H1 (cell line): ENCODE measurements at regions not wholly inside any gene's neighbourhood (a gene's known extent, or its start where the extent isn't known, plus 50 kb on each side); places are given as distances from the start of the nearest gene placed in this dataset.

ENCODE experiments used
- CTCF ChIA-PET: fragments of 300-600 bp; sonication (Branson Sonifier 250); formaldehyde crosslinking; loops from one replicate; lab custom pipeline; 2021; ENCODE audit not compliant: partially characterized antibody; lab: Charles Lee
- POLR2A ChIA-PET: fragments of 300-600 bp; sonication (Branson Sonifier 250); formaldehyde crosslinking; loops from one replicate; lab custom pipeline; 2021; ENCODE audit warnings: inconsistent platforms; ENCODE audit not compliant: partially characterized antibody; lab: Charles Lee
- DNase-seq, 2 experiments: peaks; one replicate each; pipeline versions ENCODE4 v3.0.0 to v3.0.0-alpha.2; 2010 to 2022; ENCODE audit warnings: low spot score in 2 of 2, low read depth in 1 of 2, mixed read lengths in 1 of 2
- FAIRE-seq: peaks from 2 replicates; lab custom pipeline; 2011; peaks lifted over from hg19 to GRCh38; lab: Jason Lieb, UNC
- H2AFZ ChIP-seq: 2 replicates; pipeline ENCODE4 v1.8.1; 2012; ENCODE audit warnings: low read length, inconsistent platforms
- H2AK5ac ChIP-seq: 2 replicates; pipeline ENCODE4 v1.6.1; 2013; ENCODE audit warnings: low read depth, low read length
- H2BK120ac ChIP-seq: replicated peaks from 2 replicates; pipeline ENCODE3; 2013; ENCODE audit warnings: low read depth, low read length, inconsistent platforms
- H2BK12ac ChIP-seq: 2 replicates; pipeline ENCODE4 v1.6.1; 2013; ENCODE audit warnings: low read depth, low read length
- H2BK15ac ChIP-seq: 2 replicates; pipeline ENCODE4 v1.6.1; 2013; ENCODE audit warnings: low read length
- H2BK20ac ChIP-seq: 2 replicates; pipeline ENCODE4 v1.6.1; 2013; ENCODE audit warnings: low read length
- H2BK5ac ChIP-seq: 2 replicates; pipeline ENCODE4 v1.6.1; 2013; ENCODE audit warnings: low read depth, low read length
- H3K14ac ChIP-seq: 2 replicates; pipeline ENCODE4 v1.6.1; 2013; ENCODE audit warnings: inconsistent platforms; ENCODE audit not compliant: insufficient read length
- H3K18ac ChIP-seq: 2 replicates; pipeline ENCODE4 v1.6.1; 2013; ENCODE audit warnings: low read length; ENCODE audit errors: extremely low read depth
- H3K23ac ChIP-seq: 2 replicates; pipeline ENCODE4 v1.6.1; 2013; ENCODE audit warnings: inconsistent platforms; ENCODE audit not compliant: insufficient read length
- H3K23me2 ChIP-seq: 2 replicates; pipeline ENCODE4 v1.6.1; 2013; ENCODE audit warnings: low read depth, low read length
- H3K27ac ChIP-seq: 2 replicates; pipeline ENCODE4 v1.6.1; 2011; ENCODE audit warnings: low read depth, low read length, inconsistent platforms
- H3K27me3 ChIP-seq, 4 experiments: replicated peaks in 1 of 4; 1 replicate in 1 of 4; 2 replicates in 3 of 4; pipeline versions ENCODE4 v1.6.1 to v1.8.1; 2011 to 2013; ENCODE audit warnings: low read length in 3 of 4, mild to moderate bottlenecking in 3 of 4, inconsistent platforms in 2 of 4, mixed read lengths in 2 of 4, moderate library complexity in 1 of 4; ENCODE audit not compliant: control insufficient read depth in 3 of 4, insufficient read depth in 3 of 4; ENCODE audit errors: extremely low read depth in 1 of 4
- H3K36me3 ChIP-seq, 4 experiments: 2 replicates each; pipeline versions ENCODE4 v1.6.1 to v1.8.1; 2011 to 2013; ENCODE audit warnings: mild to moderate bottlenecking in 4 of 4, low read length in 3 of 4, moderate library complexity in 2 of 4, control low read depth in 1 of 4, inconsistent platforms in 1 of 4; ENCODE audit not compliant: insufficient read depth in 4 of 4, control insufficient read depth in 2 of 4
- H3K4ac ChIP-seq: replicated peaks from 2 replicates; pipeline ENCODE3; 2013; ENCODE audit warnings: low read length, low read depth, mixed read lengths, inconsistent platforms; ENCODE audit not compliant: insufficient read length
- H3K4me1 ChIP-seq, 4 experiments: replicated peaks in 1 of 4; 1 replicate in 1 of 4; 2 replicates in 3 of 4; pipeline versions ENCODE4 v1.6.1 to v1.8.1; 2011 to 2013; ENCODE audit warnings: low read length in 3 of 4, inconsistent platforms in 2 of 4, mixed read lengths in 1 of 4; ENCODE audit not compliant: insufficient read depth in 4 of 4, control insufficient read depth in 3 of 4
- H3K4me2 ChIP-seq, 2 experiments: 2 replicates each; pipeline versions ENCODE4 v1.6.1 to v1.8.1; 2011 to 2013; ENCODE audit warnings: low read depth in 2 of 2, low read length in 2 of 2, control low read depth in 1 of 2, inconsistent platforms in 1 of 2, mild to moderate bottlenecking in 1 of 2; ENCODE audit not compliant: insufficient read depth in 1 of 2
- H3K4me3 ChIP-seq, 4 experiments: fragments of 200-600, 300-600 bp in 1 of 4; sonication (generic), shearing (Covaris generic), sonication (Bioruptor Twin) in 1 of 4; 2 replicates each; pipeline versions ENCODE4 v1.5.1 to v1.8.1; 2011 to 2016; ENCODE audit warnings: low read length in 4 of 4, low read depth in 3 of 4, control low read depth in 2 of 4, inconsistent platforms in 2 of 4, mild to moderate bottlenecking in 2 of 4, mixed read lengths in 1 of 4, moderate library complexity in 1 of 4; ENCODE audit not compliant: insufficient read depth in 2 of 4; ENCODE audit errors: extremely low read depth in 1 of 4
- H3K56ac ChIP-seq: replicated peaks from 2 replicates; pipeline ENCODE3; 2013; ENCODE audit warnings: low read depth, mild to moderate bottlenecking, mixed read lengths, low read length, inconsistent platforms; ENCODE audit not compliant: insufficient read length
- H3K79me1 ChIP-seq: 2 replicates; pipeline ENCODE4 v1.6.1; 2013; ENCODE audit warnings: low read depth, low read length, control low read depth
- H3K79me2 ChIP-seq, 2 experiments: 2 replicates each; pipeline versions ENCODE4 v1.6.1 to v1.8.1; 2012 to 2013; ENCODE audit warnings: low read length in 2 of 2, mild to moderate bottlenecking in 2 of 2, inconsistent platforms in 1 of 2; ENCODE audit not compliant: insufficient read depth in 2 of 2, control insufficient read depth in 1 of 2
- H3K9ac ChIP-seq, 4 experiments: replicated peaks in 1 of 4; 1 replicate in 1 of 4; 2 replicates in 3 of 4; pipeline versions ENCODE4 v1.6.1 to v1.8.1; 2011 to 2013; ENCODE audit warnings: low read depth in 3 of 4, low read length in 3 of 4, control low read depth in 2 of 4, mild to moderate bottlenecking in 2 of 4, moderate library complexity in 2 of 4, inconsistent platforms in 1 of 4; ENCODE audit errors: extremely low read depth in 1 of 4
- H3K9me3 ChIP-seq, 2 experiments: 2 replicates each; pipeline versions ENCODE4 v1.6.1 to v1.8.1; 2012 to 2013; ENCODE audit warnings: mild to moderate bottlenecking in 2 of 2, moderate library complexity in 2 of 2, control low read depth in 1 of 2, inconsistent platforms in 1 of 2, low read depth in 1 of 2, low read length in 1 of 2, mixed read lengths in 1 of 2; ENCODE audit not compliant: insufficient read depth in 2 of 2
- H4K20me1 ChIP-seq, 2 experiments: replicated peaks in 1 of 2; 2 replicates each; pipeline versions ENCODE3 to v1.8.1; 2011 to 2013; ENCODE audit warnings: inconsistent platforms in 2 of 2, low read length in 2 of 2, mild to moderate bottlenecking in 1 of 2; ENCODE audit not compliant: insufficient read depth in 2 of 2, control insufficient read depth in 1 of 2
- H4K5ac ChIP-seq: 2 replicates; pipeline ENCODE4 v1.6.1; 2013; ENCODE audit warnings: low read length, low read depth, mixed read lengths, inconsistent platforms; ENCODE audit not compliant: insufficient read length
- H4K8ac ChIP-seq: 2 replicates; pipeline ENCODE4 v1.8.0; 2013; ENCODE audit warnings: mild to moderate bottlenecking, moderate library complexity, low read length, inconsistent platforms; ENCODE audit not compliant: insufficient read depth; ENCODE audit errors: extremely low read depth
- H4K91ac ChIP-seq: replicated peaks from 2 replicates; pipeline ENCODE3; 2013; ENCODE audit warnings: low read length, mixed read lengths, inconsistent platforms; ENCODE audit not compliant: insufficient read length
- CTCF ChIP-seq, 3 experiments: IDR thresholded peaks; 1 replicate in 2 of 3; 2 replicates in 1 of 3; pipeline versions ENCODE4 v1.5.1 to v1.6.1; 2011; ENCODE audit warnings: low read length in 3 of 3, mild to moderate bottlenecking in 3 of 3, inconsistent platforms in 2 of 3, low read depth in 1 of 3, moderate library complexity in 1 of 3; ENCODE audit not compliant: insufficient read depth in 1 of 3; ENCODE audit errors: control extremely low read depth in 1 of 3
- JUND ChIP-seq: IDR thresholded peaks from 2 replicates; pipeline ENCODE4 v1.6.1; 2011; ENCODE audit warnings: mild to moderate bottlenecking, improper control_type of control experiment, low read length
- KDM4A ChIP-seq: IDR thresholded peaks from one replicate; pipeline ENCODE4 v1.7.1; 2012; ENCODE audit warnings: low read depth, mild to moderate bottlenecking, moderate library complexity, low read length, inconsistent platforms; ENCODE audit not compliant: severe bottlenecking
- MAFK ChIP-seq: IDR thresholded peaks from 2 replicates; pipeline ENCODE4 v1.6.1; 2012; ENCODE audit warnings: low read depth, mild to moderate bottlenecking, improper control_type of control experiment, low read length
- POLR2A ChIP-seq, 2 experiments: IDR thresholded peaks; 1 replicate in 1 of 2; 2 replicates in 1 of 2; pipeline ENCODE4 v1.6.1; 2011; ENCODE audit warnings: low read depth in 2 of 2, low read length in 2 of 2, mild to moderate bottlenecking in 2 of 2; ENCODE audit errors: control extremely low read depth in 1 of 2
- POU5F1 ChIP-seq: IDR thresholded peaks from 2 replicates; pipeline ENCODE4 v1.6.1; 2011; ENCODE audit warnings: low read depth, mild to moderate bottlenecking, low read length, moderate library complexity
- RFX5 ChIP-seq: IDR thresholded peaks from 2 replicates; pipeline ENCODE4 v1.6.1; 2011; ENCODE audit warnings: low read depth, low read length, improper control_type of control experiment, borderline replicate concordance
- RXRA ChIP-seq: IDR thresholded peaks from 2 replicates; pipeline ENCODE4 v1.6.1; 2011; ENCODE audit warnings: low read depth, mild to moderate bottlenecking, low read length, moderate library complexity; ENCODE audit not compliant: insufficient read depth
- WGBS, 2 experiments: shearing (Covaris generic) in 1 of 2; methylation state at CpG; one replicate each; pipeline versions ENCODE4 v1.1.6 to v1.1.7; 2013 to 2015; ENCODE audit warnings: low lambda C conversion rate in 2 of 2, mixed read lengths in 2 of 2, inconsistent platforms in 1 of 2, low coverage in 1 of 2, missing lambda C conversion rate in 1 of 2; ENCODE audit not compliant: insufficient replicate concordance in 2 of 2, insufficient coverage in 1 of 2, insufficient read length in 1 of 2; ENCODE audit errors: extremely low coverage in 1 of 2, missing lambda C conversion rate in 1 of 2; 5-methylcytosine and 5-hydroxymethylcytosine counted together

GRCh38 chr2:107137706-107138105, 251.7 kb upstream of the ST6GAL2 start:
- Histone ChIP-seq H3K4me3 (no peak overlapping the region), H4K8ac (no peak overlapping the region), H3K23me2 (peaks cover 5% of the 10 kb centered on the region; the same call in 1 of the 2 replicates), H2BK20ac (no peak overlapping the region), H3K56ac (no peak overlapping the region), H2BK15ac (no peak overlapping the region), H2BK12ac (no peak overlapping the region), H3K27ac (no peak overlapping the region), H3K18ac (no peak overlapping the region), H3K23ac (no peak overlapping the region), H4K5ac (no peak overlapping the region), H2BK5ac (no peak overlapping the region), H3K9ac (no peak overlapping the region), H3K79me2 (no peaks in the 10 kb centered on the region), H3K36me3 (no peaks in the 10 kb centered on the region), H3K14ac (no peak overlapping the region), H3K4me2 (no peak overlapping the region), H2AFZ (no peak overlapping the region), H4K20me1 (peaks cover 0 to 4% of the 10 kb centered on the region in 2 experiments), H3K4ac (no peak overlapping the region), H3K27me3 (no peaks in the 10 kb centered on the region), H3K79me1 (no peaks in the 10 kb centered on the region), H2BK120ac (no peak overlapping the region), H3K9me3 (no peaks in the 10 kb centered on the region), H3K4me1 (no peaks in the 10 kb centered on the region), H2AK5ac (no peak overlapping the region), H4K91ac (no peak overlapping the region)
- POLR2A ChIA-PET: no interaction called here
- 87% methylated on average over 2 of the region's 2 CpGs; no CpG with 5 or more reads in 1 of the 2 experiments for WGBS, 2 experiments
- no peak for FAIRE-seq
- TF ChIP-seq KDM4A (no peak), MAFK (no peak), POLR2A (IDR thresholded peaks at IDR 0.05; ENCODE audit: control extremely low read depth in 1 of 2, low read depth in 2 of 2, low read length in 2 of 2) (no peak), RXRA (no peak), JUND (no peak), RFX5 (no peak), POU5F1 (no peak), CTCF (IDR thresholded peaks at IDR 0.05; ENCODE audit: control extremely low read depth in 1 of 3, insufficient read depth in 1 of 3, low read depth in 1 of 3, low read length in 3 of 3) (no peak)
- no peak for DNase-seq
- CTCF ChIA-PET: no interaction called here
